Mesothelial cell of epicardium (in vitro differentiated cells): ENCODE measurements at regions not wholly inside any gene's neighbourhood (a gene's known extent, or its start where the extent isn't known, plus 50 kb on each side); places are given as distances from the start of the nearest gene placed in this dataset.

Experiments
- DNase-seq, 2 experiments: peaks; one replicate each; pipeline ENCODE4 v3.0.0; 2021; ENCODE audit warnings: low spot score in 2 of 2; ENCODE audit not compliant: unreplicated experiment in 2 of 2
- H3K27ac Mint-ChIP-seq: 2 replicates; pipeline ENCODE4 v1.8.0; 2021; ENCODE audit warnings: mixed read lengths
- H3K27me3 Mint-ChIP-seq: 2 replicates; pipeline ENCODE4 v1.8.0; 2021; ENCODE audit warnings: low read depth, mixed read lengths
- H3K36me3 Mint-ChIP-seq: 2 replicates; pipeline ENCODE4 v1.8.0; 2021; ENCODE audit warnings: mixed read lengths
- H3K4me1 Mint-ChIP-seq: 2 replicates; pipeline ENCODE4 v1.8.0; 2021; ENCODE audit warnings: mixed read lengths
- H3K4me3 Mint-ChIP-seq: 2 replicates; pipeline ENCODE4 v1.8.0; 2021; ENCODE audit warnings: mild to moderate bottlenecking, moderate library complexity, mixed read lengths
- H3K9me3 Mint-ChIP-seq: 2 replicates; pipeline ENCODE4 v1.8.0; 2021; ENCODE audit warnings: mixed read lengths
- TF ChIP-seq, protein P1 (sequence below): fragments of 200-600 bp; sonication (generic); IDR thresholded peaks from one replicate; pipeline ENCODE4 v1.5.0; 2021; ENCODE audit warnings: antibody characterized with exemption; ENCODE audit not compliant: unreplicated experiment

DNA sequence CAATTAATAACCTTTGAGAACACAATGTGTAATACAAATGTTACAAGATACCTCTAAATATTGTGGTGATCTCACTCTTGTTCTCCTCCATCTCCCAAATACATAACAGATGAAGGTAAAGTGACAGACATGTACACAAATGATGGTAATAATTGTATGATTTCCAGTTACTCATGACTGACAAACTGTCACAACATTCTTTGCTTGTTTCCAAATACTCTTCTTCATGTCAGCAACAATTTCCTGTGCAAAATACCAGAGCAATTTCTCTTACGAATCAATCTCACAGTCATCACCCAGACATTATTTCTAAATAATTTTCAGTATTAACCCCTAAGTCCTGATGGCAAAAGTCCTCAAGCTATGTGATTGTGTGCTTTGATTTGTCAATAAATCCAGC lies 92.9 kb downstream of the RPS12 start:
- H3K27ac Mint-ChIP-seq, result no peak overlapping the region
- DNase-seq, result no peak
- no peaks in the 10 kb centered on the region for H3K9me3 Mint-ChIP-seq
- peaks cover 10% of the 10 kb centered on the region for H3K4me1 Mint-ChIP-seq
- TF ChIP-seq, protein P1, sequence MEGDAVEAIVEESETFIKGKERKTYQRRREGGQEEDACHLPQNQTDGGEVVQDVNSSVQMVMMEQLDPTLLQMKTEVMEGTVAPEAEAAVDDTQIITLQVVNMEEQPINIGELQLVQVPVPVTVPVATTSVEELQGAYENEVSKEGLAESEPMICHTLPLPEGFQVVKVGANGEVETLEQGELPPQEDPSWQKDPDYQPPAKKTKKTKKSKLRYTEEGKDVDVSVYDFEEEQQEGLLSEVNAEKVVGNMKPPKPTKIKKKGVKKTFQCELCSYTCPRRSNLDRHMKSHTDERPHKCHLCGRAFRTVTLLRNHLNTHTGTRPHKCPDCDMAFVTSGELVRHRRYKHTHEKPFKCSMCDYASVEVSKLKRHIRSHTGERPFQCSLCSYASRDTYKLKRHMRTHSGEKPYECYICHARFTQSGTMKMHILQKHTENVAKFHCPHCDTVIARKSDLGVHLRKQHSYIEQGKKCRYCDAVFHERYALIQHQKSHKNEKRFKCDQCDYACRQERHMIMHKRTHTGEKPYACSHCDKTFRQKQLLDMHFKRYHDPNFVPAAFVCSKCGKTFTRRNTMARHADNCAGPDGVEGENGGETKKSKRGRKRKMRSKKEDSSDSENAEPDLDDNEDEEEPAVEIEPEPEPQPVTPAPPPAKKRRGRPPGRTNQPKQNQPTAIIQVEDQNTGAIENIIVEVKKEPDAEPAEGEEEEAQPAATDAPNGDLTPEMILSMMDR, result no peak
- no peaks in the 10 kb centered on the region for H3K36me3 Mint-ChIP-seq
- H3K4me3 Mint-ChIP-seq, result no peak overlapping the region
- H3K27me3 Mint-ChIP-seq, result no peaks in the 10 kb centered on the region

DNA sequence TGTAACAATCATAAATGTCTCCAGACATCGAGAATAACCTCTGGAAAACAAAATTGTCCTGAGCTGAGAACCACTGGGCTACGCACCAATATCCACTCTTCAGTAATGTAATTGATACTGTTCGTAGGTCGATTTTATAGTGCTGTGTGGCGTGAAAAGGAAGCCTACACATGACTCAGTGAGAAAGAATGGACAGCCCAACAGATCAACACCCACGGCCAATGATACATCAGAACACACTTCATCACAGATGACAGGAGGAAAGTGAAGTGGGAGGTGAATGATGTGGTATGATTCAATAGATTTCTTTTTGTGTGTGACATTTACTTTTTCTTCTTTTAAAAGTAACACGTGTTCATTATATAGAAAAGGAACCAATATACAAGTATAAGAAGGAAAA lies 93.5 kb downstream of the RPS12 start:
- Mint-ChIP-seq H3K9me3 (no peaks in the 10 kb centered on the region), H3K27me3 (no peaks in the 10 kb centered on the region)
- no peak for DNase-seq

DNA sequence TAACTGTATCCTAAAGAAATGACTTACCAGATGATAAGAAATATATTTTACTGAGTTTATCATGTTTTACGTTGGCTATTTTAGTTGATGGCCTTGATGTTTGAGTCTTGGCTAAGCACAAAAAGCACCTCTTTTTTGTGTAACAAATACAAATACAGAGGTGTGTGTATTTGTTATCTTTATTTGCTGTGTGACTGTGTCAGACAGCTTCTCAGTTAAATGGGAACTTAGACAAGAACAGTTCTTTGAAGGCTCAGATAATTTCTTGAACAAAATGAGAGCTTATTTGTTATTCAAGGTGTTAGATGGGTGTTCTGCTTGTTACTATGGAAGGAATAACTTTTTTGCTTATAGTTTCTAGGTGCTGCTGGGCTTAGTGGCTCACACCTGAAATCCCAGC lies 95.4 kb downstream of the RPS12 start:
- H3K36me3 Mint-ChIP-seq, result no peaks in the 10 kb centered on the region
- no peaks in the 10 kb centered on the region for H3K27me3 Mint-ChIP-seq
- H3K9me3 Mint-ChIP-seq, result no peaks in the 10 kb centered on the region
- TF ChIP-seq, protein P1, result no peak
- no peak overlapping the region for H3K27ac Mint-ChIP-seq
- H3K4me3 Mint-ChIP-seq, result no peak overlapping the region
- peaks cover 5% of the 10 kb centered on the region for H3K4me1 Mint-ChIP-seq
- no peak for DNase-seq

More for the DNA sequence above, 93.5 kb downstream of the RPS12 start:
- Mint-ChIP-seq H3K4me1 (peaks cover 6% of the 10 kb centered on the region), H3K36me3 (no peaks in the 10 kb centered on the region), H3K4me3 (no peak overlapping the region), H3K27ac (no peak overlapping the region)
- TF ChIP-seq, protein P1, result no peak

DNA sequence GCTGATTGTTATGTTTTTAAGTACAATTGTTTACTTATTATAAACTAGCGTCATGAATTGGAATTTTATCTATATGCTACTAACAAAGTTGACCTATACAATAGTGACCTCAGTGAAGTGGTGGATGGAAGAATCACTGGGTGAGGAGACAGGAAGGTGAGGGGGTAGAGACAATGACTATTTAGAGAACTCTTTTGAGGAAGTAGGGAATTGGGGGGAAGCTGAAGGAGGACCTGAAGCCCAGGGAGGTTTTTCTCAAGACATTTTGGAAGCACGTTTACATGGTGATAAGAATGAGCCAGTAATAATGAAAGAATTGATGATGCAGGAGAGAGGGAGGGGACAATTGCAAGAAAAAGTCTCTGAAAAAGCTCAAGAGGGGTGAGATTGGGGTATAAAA lies 96.4 kb downstream of the RPS12 start:
- H3K4me1 Mint-ChIP-seq, result peaks cover 5% of the 10 kb centered on the region
- no peak for DNase-seq
- no peaks in the 10 kb centered on the region for H3K36me3 Mint-ChIP-seq
- no peak overlapping the region for H3K4me3 Mint-ChIP-seq
- TF ChIP-seq, protein P1, result no peak
- H3K27me3 Mint-ChIP-seq, result no peaks in the 10 kb centered on the region
- H3K27ac Mint-ChIP-seq, result no peak overlapping the region
- H3K9me3 Mint-ChIP-seq, result no peaks in the 10 kb centered on the region

DNA sequence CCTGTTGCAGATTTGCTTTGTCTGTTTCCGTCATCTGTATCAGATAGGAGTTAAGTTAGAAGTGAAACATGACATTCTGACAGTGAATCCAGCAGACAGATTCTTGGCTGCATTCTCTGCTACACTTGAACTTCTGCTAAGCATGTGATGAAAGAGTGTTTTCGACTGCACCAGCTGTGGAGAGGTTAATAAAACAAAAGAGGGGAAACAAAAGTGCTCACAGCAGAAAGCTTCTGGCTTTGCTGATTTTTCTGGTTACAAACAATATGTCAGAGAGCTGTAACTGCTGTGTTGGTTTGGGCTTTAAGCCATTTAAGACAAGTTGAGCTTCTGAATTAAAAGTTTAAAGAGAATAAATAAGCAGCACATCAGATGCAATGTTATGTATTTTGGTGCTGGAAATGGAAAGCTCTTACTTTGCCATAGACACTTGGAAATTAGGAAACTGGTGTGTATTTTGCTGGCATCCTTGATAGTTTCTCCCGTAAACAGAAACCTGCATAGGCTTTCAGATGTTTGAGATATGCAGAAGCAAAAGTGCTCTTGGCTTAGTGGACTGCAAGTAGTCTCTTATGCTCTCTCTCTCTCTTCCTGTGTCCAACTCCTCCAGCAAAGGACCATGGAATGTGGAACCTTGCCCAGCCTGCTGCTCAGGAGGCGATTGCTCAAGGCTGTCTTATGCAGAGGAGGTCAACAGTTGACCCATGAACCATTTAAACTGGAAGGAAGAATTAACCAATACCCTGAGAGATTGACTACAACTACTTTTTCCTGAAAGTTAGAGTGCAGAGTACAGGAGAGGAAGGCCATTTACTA lies 104.9 kb downstream of the RPS12 start:
- H3K27me3 Mint-ChIP-seq, result no peaks in the 10 kb centered on the region

More for the DNA sequence above, 104.9 kb downstream of the RPS12 start:
- peaks cover 5% of the 10 kb centered on the region for H3K9me3 Mint-ChIP-seq
- peaks cover 31% of the 10 kb centered on the region for H3K4me1 Mint-ChIP-seq
- H3K27ac Mint-ChIP-seq, result peak overlapping the region; percentile 84
- DNase-seq, result no peak
- no peaks in the 10 kb centered on the region for H3K36me3 Mint-ChIP-seq
- TF ChIP-seq, protein P1, result no peak
- H3K4me3 Mint-ChIP-seq, result peak overlapping the region; percentile 7
